Type B pancreatic cell (in vitro differentiated cells): ENCODE measurements at regions not wholly inside any gene's neighbourhood (a gene's known extent, or its start where the extent isn't known, plus 50 kb on each side); places are given as distances from the start of the nearest gene placed in this dataset.

ENCODE experiments used
- DNase-seq: peaks from one replicate; pipeline ENCODE4 v3.0.0; 2021; ENCODE audit warnings: mixed read lengths; ENCODE audit not compliant: unreplicated experiment; ENCODE audit errors: extremely low spot score
- H3K27ac Mint-ChIP-seq: 2 replicates; pipeline ENCODE4 v1.8.0; 2021; ENCODE audit warnings: mild to moderate bottlenecking, mixed read lengths
- H3K27me3 Mint-ChIP-seq: 2 replicates; pipeline ENCODE4 v1.8.0; 2021; ENCODE audit warnings: mixed read lengths
- H3K36me3 Mint-ChIP-seq: 2 replicates; pipeline ENCODE4 v1.8.0; 2021; ENCODE audit warnings: mixed read lengths
- H3K4me1 Mint-ChIP-seq: one replicate; pipeline ENCODE4 v1.8.0; 2021; ENCODE audit warnings: mixed read lengths; ENCODE audit not compliant: unreplicated experiment
- H3K4me3 Mint-ChIP-seq: 2 replicates; pipeline ENCODE4 v1.8.0; 2021; ENCODE audit warnings: mild to moderate bottlenecking, mixed read lengths
- H3K9me3 Mint-ChIP-seq: 2 replicates; pipeline ENCODE4 v1.8.0; 2021; ENCODE audit warnings: mixed read lengths
- TF ChIP-seq, protein P1 (sequence below): fragments of 200-600 bp; sonication (generic); conservative IDR thresholded peaks from 2 replicates; pipeline ENCODE4 v1.5.0; 2021; ENCODE audit warnings: antibody characterized with exemption, mild to moderate bottlenecking

DNA sequence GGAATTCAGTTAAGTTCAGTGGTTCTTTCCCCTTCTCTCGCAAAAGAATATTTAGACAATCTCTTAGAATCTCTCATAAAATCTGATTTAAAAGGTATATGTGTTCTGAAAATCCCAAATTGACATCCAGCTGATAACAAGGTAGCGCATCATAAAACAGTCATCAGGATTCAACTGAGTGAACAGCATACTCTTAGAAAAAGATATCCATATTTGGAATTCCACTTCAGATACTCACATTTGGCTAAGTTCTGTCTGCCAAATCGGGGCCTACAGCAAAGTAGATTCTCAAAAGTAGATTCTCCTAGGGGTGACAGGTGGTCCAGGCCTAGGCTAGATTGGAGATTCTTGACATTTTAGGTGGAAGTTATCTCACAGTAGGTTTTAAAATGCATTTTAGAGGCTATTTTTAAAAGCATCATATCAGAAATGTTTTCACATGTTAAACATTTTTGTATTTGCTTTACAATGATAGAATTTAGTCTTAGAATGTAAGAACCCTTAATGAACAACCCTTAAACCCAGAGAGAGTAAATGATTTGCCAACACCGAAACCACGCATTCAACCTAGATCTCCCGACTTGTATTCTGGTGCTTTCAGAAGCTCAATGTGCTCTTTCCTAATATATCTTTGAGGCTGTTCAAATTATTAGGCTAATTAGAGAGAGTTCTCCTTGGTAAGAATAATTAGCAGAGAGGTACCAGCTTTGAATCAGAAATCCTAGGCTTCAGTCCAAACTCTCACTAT lies 318.9 kb downstream of the LMO4 start:
- TF ChIP-seq, protein P1, sequence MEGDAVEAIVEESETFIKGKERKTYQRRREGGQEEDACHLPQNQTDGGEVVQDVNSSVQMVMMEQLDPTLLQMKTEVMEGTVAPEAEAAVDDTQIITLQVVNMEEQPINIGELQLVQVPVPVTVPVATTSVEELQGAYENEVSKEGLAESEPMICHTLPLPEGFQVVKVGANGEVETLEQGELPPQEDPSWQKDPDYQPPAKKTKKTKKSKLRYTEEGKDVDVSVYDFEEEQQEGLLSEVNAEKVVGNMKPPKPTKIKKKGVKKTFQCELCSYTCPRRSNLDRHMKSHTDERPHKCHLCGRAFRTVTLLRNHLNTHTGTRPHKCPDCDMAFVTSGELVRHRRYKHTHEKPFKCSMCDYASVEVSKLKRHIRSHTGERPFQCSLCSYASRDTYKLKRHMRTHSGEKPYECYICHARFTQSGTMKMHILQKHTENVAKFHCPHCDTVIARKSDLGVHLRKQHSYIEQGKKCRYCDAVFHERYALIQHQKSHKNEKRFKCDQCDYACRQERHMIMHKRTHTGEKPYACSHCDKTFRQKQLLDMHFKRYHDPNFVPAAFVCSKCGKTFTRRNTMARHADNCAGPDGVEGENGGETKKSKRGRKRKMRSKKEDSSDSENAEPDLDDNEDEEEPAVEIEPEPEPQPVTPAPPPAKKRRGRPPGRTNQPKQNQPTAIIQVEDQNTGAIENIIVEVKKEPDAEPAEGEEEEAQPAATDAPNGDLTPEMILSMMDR, result no peak
- no peak for DNase-seq
- no peaks in the 10 kb centered on the region for H3K27me3 Mint-ChIP-seq

DNA sequence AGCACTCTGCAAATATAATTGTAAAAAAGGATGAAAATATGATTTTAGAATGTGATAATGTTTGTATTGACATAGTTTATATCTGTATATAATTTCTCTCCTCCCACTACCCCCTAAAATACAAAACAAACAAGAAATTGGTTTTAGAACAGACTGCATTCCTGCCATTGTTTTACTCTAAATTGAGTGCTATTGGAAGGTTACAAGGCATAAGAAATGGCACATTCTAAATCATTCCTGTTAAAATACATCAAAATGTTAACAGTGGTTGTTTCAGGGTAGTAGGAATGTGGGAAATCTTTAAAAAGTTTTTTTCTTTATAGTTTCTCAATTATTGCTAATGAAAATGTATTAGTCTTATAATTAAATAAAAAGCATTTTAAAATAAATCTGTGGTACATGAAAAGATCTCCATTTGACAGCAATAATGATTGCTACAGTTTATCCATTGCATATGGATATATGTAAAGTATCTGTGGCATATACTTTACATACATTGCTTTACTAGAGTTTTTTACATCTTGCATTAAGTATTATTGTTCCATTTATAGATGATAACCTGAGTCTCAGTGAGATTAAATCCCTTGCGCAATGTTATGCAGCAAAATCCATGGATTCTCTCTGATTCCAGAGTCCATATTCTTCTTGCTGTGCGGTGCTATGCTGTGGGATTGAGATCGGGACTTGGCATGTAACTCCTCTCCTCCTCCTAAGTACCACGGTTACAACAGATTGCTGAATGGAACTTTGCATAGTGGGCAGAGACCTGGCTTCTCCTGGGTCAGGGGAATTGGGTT lies 319.8 kb downstream of the LMO4 start:
- Mint-ChIP-seq H3K4me3 (no peak overlapping the region), H3K4me1 (peaks cover 27% of the 10 kb centered on the region), H3K27me3 (no peaks in the 10 kb centered on the region), H3K27ac (no peak overlapping the region), H3K9me3 (no peaks in the 10 kb centered on the region), H3K36me3 (no peaks in the 10 kb centered on the region)
- no peak for DNase-seq
- TF ChIP-seq, protein P1, result no peak

More for the DNA sequence above, 318.9 kb downstream of the LMO4 start:
- no peak overlapping the region for H3K27ac Mint-ChIP-seq
- peaks cover 36% of the 10 kb centered on the region for H3K4me1 Mint-ChIP-seq
- H3K9me3 Mint-ChIP-seq, result no peaks in the 10 kb centered on the region
- H3K36me3 Mint-ChIP-seq, result no peaks in the 10 kb centered on the region
- no peak overlapping the region for H3K4me3 Mint-ChIP-seq

DNA sequence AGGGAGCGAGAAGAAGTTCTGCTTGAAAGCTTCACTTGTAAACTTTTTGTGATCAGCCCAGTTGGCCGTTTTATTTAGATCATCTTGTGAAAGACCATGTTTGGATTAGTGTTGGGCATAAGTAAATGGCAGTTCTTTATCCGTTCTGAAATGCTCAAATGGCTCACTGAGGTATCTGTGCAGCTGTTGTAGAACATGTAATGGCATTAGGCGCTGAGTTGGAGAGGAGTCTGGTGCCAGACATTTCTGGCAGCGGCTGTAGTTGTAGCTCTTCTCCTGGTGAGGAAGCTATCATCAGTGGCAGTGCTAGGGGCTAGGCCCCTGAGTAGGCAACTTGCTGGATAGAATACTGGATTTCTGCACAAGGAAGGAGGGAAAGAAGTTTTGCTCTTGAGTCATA lies 321.6 kb downstream of the LMO4 start:
- TF ChIP-seq, protein P1, result no peak
- H3K27me3 Mint-ChIP-seq, result no peaks in the 10 kb centered on the region
- no peaks in the 10 kb centered on the region for H3K9me3 Mint-ChIP-seq
- H3K4me1 Mint-ChIP-seq, result peaks cover 13% of the 10 kb centered on the region
- no peak overlapping the region for H3K27ac Mint-ChIP-seq
- no peak for DNase-seq
- no peaks in the 10 kb centered on the region for H3K36me3 Mint-ChIP-seq
- H3K4me3 Mint-ChIP-seq, result no peak overlapping the region

DNA sequence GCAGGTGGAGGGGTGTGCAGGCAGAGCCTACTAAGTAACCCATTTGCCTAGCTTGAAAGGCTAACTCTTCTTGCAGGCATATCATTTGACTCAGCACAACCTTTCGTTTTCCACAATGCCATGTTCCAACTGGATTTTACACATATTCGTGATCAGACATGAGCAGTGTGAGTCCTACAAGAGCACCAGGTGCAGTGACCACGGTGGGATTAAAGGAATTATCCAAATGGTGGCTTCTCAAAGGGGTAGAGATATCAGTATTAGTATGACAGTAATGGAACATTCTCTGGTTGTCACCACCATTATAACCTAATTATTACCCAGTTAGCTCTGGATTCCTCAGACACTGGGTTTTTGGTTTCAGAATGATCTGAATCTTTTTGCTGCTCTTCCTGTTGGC lies 323.5 kb downstream of the LMO4 start:
- H3K27ac Mint-ChIP-seq, result no peak overlapping the region
- H3K9me3 Mint-ChIP-seq, result peaks cover 5% of the 10 kb centered on the region
- DNase-seq, result no peak
- no peaks in the 10 kb centered on the region for H3K36me3 Mint-ChIP-seq
- H3K4me1 Mint-ChIP-seq, result peaks cover 11% of the 10 kb centered on the region
- no peaks in the 10 kb centered on the region for H3K27me3 Mint-ChIP-seq
- TF ChIP-seq, protein P1, result no peak
- no peak overlapping the region for H3K4me3 Mint-ChIP-seq

DNA sequence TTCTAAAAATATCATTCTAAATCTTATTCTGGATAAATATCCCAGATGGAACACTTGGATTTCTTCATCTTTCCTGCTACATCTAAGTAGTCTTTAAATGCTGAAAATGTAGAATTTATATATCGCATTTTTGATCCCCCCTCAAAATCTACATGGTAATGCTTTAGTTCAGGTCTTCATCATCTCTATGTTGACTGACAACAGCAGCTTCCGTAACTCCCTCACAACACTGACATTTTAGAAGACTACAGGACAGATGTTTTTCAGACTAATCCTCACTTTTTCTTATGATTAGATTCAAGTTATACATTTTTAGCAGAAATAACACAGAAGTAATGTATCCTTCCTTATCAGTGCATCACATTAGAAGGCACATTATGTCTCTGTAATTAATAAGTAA lies 336.5 kb downstream of the LMO4 start:
- Mint-ChIP-seq H3K4me1 (no peaks in the 10 kb centered on the region), H3K4me3 (no peak overlapping the region), H3K36me3 (no peaks in the 10 kb centered on the region), H3K27me3 (no peaks in the 10 kb centered on the region), H3K27ac (no peak overlapping the region), H3K9me3 (no peaks in the 10 kb centered on the region)
- DNase-seq, result no peak
- TF ChIP-seq, protein P1, result no peak
